ENCODE measurements at regions not wholly inside any gene's neighbourhood (a gene's known extent, or its start where the extent isn't known, plus 50 kb on each side); places are given as distances from the start of the nearest gene placed in this dataset.

- TF ChIP-seq, protein P1, sequence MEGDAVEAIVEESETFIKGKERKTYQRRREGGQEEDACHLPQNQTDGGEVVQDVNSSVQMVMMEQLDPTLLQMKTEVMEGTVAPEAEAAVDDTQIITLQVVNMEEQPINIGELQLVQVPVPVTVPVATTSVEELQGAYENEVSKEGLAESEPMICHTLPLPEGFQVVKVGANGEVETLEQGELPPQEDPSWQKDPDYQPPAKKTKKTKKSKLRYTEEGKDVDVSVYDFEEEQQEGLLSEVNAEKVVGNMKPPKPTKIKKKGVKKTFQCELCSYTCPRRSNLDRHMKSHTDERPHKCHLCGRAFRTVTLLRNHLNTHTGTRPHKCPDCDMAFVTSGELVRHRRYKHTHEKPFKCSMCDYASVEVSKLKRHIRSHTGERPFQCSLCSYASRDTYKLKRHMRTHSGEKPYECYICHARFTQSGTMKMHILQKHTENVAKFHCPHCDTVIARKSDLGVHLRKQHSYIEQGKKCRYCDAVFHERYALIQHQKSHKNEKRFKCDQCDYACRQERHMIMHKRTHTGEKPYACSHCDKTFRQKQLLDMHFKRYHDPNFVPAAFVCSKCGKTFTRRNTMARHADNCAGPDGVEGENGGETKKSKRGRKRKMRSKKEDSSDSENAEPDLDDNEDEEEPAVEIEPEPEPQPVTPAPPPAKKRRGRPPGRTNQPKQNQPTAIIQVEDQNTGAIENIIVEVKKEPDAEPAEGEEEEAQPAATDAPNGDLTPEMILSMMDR (conservative IDR thresholded peaks at IDR 0.05; ENCODE audit: low read depth, low read length), result no peak
- TF ChIP-seq EZH2 (IDR thresholded peaks at IDR 0.05; ENCODE audit: low read length, unreplicated experiment) (no peak), EZH2phosphoT487 (IDR thresholded peaks at IDR 0.05; ENCODE audit: borderline replicate concordance, low read length) (no peak)
Measured at GRCh38 chr5:15124461-15124860, 252.9 kb upstream of the ANKH start.

Measured in PC-3 (cell line).